Pancreas (tissue), 10 donors: ENCODE measurements at regions not wholly inside any gene's neighbourhood (a gene's known extent, or its start where the extent isn't known, plus 50 kb on each side); places are given as distances from the start of the nearest gene placed in this dataset.
"Not testable (repeated sequence)": the region's sequence is repeated elsewhere in the genome, so short reads cannot be mapped to it uniquely, and the experiment has no call there.

Experiments used
- ATAC-seq, 4 donors: fragments of 200-7000 bp; cut with Tn5 transposase; one replicate each; pipeline versions ENCODE4 v1.8.0 to v1.9.1; 2020; ENCODE audit warnings: mild to moderate bottlenecking in 4 of 4, moderate library complexity in 4 of 4
- DNase-seq, 6 donors: peaks; one replicate each; pipeline ENCODE4 v3.0.0-alpha.2; 2020
- FAIRE-seq: peaks from 2 replicates; lab custom pipeline; 2012; peaks lifted over from hg19 to GRCh38; lab: Jason Lieb, UNC
- H3K27ac ChIP-seq, 4 donors: fragments of 200-600 bp; sonication (generic); 1 replicate in 3 of 4; 2 replicates in 1 of 4; pipeline versions ENCODE4 v1.5.0 to v1.8.0; 2020
- H3K27me3 ChIP-seq, 4 donors: fragments of 200-600 bp; one replicate each; pipeline ENCODE4 v1.8.0; 2021
- H3K36me3 ChIP-seq, 3 donors: fragments of 200-600 bp; sonication (generic) in 1 of 3; one replicate each; pipeline versions ENCODE4 v1.5.0 to v1.8.0; 2020 to 2021
- H3K4me1 ChIP-seq, 3 donors: fragments of 200-600 bp; one replicate each; pipeline ENCODE4 v1.8.0; 2021
- H3K4me3 ChIP-seq, 4 donors: fragments of 200-600 bp; sonication (generic) in 2 of 4; one replicate each; pipeline versions ENCODE4 v1.5.0 to v1.8.0; 2020 to 2021
- H3K9me3 ChIP-seq, 4 donors: fragments of 200-600 bp; one replicate each; pipeline ENCODE4 v1.8.0; 2021
- WGBS, 2 donors: extraction: QIAGEN DNeasy Blood & Tissue Kit; methylation state at CpG; one replicate each; pipeline ENCODE4 v1.1.7; 2013; 5-methylcytosine and 5-hydroxymethylcytosine counted together
- intact Hi-C, 3 donors: fragments of 100-400 bp; cut with DNase I; formaldehyde crosslinking; loops; one replicate each; pipeline versions ENCODE4 v1.11.1 to v1.14.2; 2022
- donor health status: healthy with polysubstance abuse.
- donor health status: DM: no; HTN: no; CAD: no; lungs with moderate emphysema.
- donor health status: DM: no; HTN: no; CAD: no.
- donor health status: control.
- donor health status: control.
- donor health status: Bipolar disorder and iron deficiency.
- donor health status: DM: yes; HTN: yes; CAD: no.
- donor health status: DM: no; HTN: no; CAD: no.
- donor health status: DM: no; HTN: no; CAD: no.
- donor health status: DM: yes; HTN: yes; CAD: no.

DNA sequence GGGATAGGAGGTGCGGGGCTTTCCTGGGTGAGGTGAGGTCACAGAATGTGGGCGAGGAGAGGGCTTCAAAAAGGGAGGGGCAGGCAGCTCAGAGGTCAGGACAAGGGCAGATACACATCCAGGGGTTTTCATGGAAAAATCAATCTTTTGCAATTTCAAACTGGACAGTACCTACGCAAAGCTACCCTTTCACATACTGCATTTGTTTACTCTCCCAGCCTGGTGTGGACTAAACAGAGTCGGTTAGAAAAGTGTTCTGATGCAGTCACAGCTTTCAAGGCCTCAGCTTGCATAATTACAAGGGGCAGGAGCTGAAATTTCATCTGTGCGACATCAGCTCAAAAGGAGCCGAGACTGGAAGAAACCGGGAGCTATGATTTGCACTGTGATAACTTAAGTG, 309.9 kb upstream of the SOX1 start:
- H3K36me3 ChIP-seq, H3K4me1 ChIP-seq, DNase-seq, H3K27me3 ChIP-seq, intact Hi-C loops, H3K27ac ChIP-seq, FAIRE-seq, H3K4me3 ChIP-seq, ATAC-seq, H3K9me3 ChIP-seq: not testable (repeated sequence)
- WGBS, 2 donors, result 50 to 69% methylated on average over 3 of the region's 7 CpGs

DNA sequence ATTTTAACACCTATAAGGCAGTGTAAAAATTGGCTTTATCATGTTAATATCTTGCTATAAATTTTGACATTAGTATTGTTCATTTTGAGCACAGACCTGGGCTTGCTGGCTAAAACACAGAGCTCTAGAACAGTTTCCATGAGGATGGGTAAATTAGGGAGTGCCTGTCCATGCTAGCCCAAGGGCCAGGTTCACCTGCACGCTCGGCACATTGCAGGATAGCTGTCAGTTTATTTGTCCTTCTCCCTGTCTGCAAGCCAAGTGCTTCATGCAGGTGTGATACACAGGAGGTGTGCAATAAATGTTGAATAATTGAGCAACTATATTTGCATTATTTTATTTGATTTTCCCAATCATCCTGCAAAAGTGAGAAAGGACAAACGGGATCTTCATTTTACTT, 309.3 kb upstream of the SOX1 start:
- H3K4me3 ChIP-seq, FAIRE-seq, H3K27ac ChIP-seq, ATAC-seq, H3K27me3 ChIP-seq, H3K4me1 ChIP-seq, H3K36me3 ChIP-seq, H3K9me3 ChIP-seq, intact Hi-C loops, DNase-seq: not testable (repeated sequence)
- 78% methylated on average over 3 of the region's 3 CpGs for WGBS, 2 donors

DNA sequence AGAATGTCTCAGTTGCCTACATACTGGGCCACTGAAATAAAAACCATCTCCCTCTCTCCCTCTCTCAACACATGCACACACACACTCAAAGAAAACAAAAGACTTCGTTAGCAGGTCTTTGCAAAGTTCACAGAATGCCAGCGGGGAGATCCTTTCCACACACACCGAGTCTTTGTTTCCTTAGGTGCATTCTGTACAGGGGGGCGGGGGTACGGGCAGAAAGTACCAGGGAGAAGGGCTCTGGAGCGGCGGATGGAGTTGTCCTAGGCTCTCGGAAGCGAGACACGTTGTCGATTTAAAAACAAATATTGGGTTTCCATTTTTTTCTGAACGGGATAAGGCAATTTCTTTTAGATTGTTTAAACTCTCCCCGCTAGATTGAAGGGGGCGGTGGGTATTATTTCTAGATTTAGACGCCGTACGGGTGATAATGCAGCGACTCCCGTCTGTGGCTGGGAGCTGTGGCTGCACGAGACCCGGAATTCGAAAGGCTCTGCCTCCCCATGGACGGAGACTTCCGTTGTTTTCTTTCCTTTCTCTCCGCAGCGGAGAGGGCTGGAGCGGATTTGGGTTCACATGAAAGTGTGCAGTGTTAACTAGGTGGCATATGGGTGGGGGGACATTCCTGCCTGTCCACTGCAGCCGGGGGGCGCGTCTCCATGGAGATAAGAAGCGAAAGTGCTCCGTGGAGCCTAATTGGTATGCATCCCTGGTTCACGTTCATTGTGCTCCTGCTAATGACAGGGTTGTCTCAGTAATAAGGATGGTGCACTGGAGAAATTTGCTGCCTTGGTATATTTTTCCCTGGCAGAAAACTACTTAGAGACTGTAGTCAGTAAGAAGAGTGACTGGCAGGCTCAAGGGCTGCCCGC, 303.7 kb upstream of the SOX1 start:
- intact Hi-C loops, FAIRE-seq: not testable (repeated sequence)
- ATAC-seq, result peak in 3 of 4 donors; percentile 43 to 70 (median 48)

GRCh38 chr13:111764550-111764949, 302.4 kb upstream of the SOX1 start:
- H3K27me3 ChIP-seq, intact Hi-C loops, H3K27ac ChIP-seq, H3K4me3 ChIP-seq, H3K4me1 ChIP-seq, H3K36me3 ChIP-seq, H3K9me3 ChIP-seq, FAIRE-seq, ATAC-seq, DNase-seq: not testable (repeated sequence)
- no CpG with 5 or more reads among the region's 15 CpGs for WGBS, 2 donors

More for the DNA sequence above, 303.7 kb upstream of the SOX1 start:
- not testable (repeated sequence) for H3K27me3 ChIP-seq, H3K27ac ChIP-seq, H3K4me3 ChIP-seq, H3K9me3 ChIP-seq, DNase-seq, H3K36me3 ChIP-seq, H3K4me1 ChIP-seq
- no CpG with 5 or more reads among the region's 34 CpGs for WGBS, 2 donors

- DNase-seq, H3K27ac ChIP-seq, FAIRE-seq, H3K9me3 ChIP-seq, H3K27me3 ChIP-seq, H3K4me1 ChIP-seq, H3K4me3 ChIP-seq, H3K36me3 ChIP-seq, intact Hi-C loops: not testable (repeated sequence)
- no CpG with 5 or more reads among the region's 13 CpGs for WGBS, 2 donors
- ATAC-seq, result peak in 2 of 4 donors; percentile 48 to 74
Observed at GRCh38 chr13:111764996-111765395, 302.0 kb upstream of the SOX1 start.

DNA sequence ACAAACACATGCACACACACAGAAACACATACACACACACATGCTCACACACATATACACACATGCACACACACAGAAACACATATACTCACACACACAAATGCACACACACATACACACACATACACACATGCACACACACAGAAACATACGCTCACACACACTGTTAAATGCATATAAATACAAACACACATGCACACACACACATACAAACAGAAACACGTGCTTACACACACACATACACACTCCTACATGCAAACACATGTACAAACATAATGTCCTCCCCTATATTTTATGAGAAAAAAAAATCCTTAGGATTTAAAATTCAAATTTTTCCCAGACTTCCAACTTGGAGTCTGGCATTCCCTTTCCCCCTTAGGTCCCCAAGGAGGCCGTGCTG, 291.2 kb upstream of the SOX1 start:
- H3K36me3 ChIP-seq, H3K27me3 ChIP-seq, ATAC-seq, FAIRE-seq, intact Hi-C loops, DNase-seq, H3K4me3 ChIP-seq, H3K27ac ChIP-seq, H3K9me3 ChIP-seq, H3K4me1 ChIP-seq: not testable (repeated sequence)
- WGBS, 2 donors, result 64 to 73% methylated on average over 1 to 2 of the region's 3 CpGs

GRCh38 chr13:111777351-111777750, 289.6 kb upstream of the SOX1 start:
- H3K4me3 ChIP-seq, ATAC-seq, DNase-seq, intact Hi-C loops, FAIRE-seq, H3K27ac ChIP-seq, H3K36me3 ChIP-seq, H3K9me3 ChIP-seq, H3K27me3 ChIP-seq, H3K4me1 ChIP-seq: not testable (repeated sequence)
- 65 to 73% methylated on average over 2 of the region's 2 CpGs for WGBS, 2 donors

- FAIRE-seq, H3K9me3 ChIP-seq, H3K36me3 ChIP-seq, DNase-seq, intact Hi-C loops, H3K4me3 ChIP-seq, H3K27me3 ChIP-seq, H3K4me1 ChIP-seq, H3K27ac ChIP-seq: not testable (repeated sequence)
- ATAC-seq, result peak in 3 of 4 donors; percentile 73 to 85 (median 84)
- WGBS, 2 donors, result no CpG with 5 or more reads among the region's 12 CpGs
Observed at GRCh38 chr13:111781395-111781794, 285.6 kb upstream of the SOX1 start.

DNA sequence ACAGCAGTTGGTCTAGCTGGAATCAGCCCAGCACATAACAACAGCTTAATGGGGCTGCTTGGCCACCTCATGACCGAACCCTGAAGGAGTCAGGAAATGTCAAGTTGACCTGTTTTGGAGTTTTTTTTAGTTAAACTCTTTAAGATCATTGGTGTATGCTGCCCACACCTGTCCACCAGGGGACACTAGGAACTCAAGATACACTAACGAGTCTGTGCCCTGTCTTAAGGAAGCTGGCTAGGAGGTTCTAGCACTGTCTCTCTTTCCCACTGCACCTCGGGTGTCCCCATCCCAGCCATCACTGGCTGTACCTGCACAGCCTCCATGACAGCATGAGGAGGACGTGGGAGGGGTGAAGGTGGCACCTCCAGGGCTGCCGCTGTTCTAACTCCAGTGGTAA, 279.6 kb upstream of the SOX1 start:
- WGBS, 2 donors, result no CpG with 5 or more reads among the region's 5 CpGs
- intact Hi-C loops, ATAC-seq, H3K27me3 ChIP-seq, H3K36me3 ChIP-seq, FAIRE-seq, H3K9me3 ChIP-seq, H3K4me1 ChIP-seq, H3K4me3 ChIP-seq, DNase-seq, H3K27ac ChIP-seq: not testable (repeated sequence)
